ENCODE measurements at regions not wholly inside any gene's neighbourhood (a gene's known extent, or its start where the extent isn't known, plus 50 kb on each side); places are given as distances from the start of the nearest gene placed in this dataset.

DNA sequence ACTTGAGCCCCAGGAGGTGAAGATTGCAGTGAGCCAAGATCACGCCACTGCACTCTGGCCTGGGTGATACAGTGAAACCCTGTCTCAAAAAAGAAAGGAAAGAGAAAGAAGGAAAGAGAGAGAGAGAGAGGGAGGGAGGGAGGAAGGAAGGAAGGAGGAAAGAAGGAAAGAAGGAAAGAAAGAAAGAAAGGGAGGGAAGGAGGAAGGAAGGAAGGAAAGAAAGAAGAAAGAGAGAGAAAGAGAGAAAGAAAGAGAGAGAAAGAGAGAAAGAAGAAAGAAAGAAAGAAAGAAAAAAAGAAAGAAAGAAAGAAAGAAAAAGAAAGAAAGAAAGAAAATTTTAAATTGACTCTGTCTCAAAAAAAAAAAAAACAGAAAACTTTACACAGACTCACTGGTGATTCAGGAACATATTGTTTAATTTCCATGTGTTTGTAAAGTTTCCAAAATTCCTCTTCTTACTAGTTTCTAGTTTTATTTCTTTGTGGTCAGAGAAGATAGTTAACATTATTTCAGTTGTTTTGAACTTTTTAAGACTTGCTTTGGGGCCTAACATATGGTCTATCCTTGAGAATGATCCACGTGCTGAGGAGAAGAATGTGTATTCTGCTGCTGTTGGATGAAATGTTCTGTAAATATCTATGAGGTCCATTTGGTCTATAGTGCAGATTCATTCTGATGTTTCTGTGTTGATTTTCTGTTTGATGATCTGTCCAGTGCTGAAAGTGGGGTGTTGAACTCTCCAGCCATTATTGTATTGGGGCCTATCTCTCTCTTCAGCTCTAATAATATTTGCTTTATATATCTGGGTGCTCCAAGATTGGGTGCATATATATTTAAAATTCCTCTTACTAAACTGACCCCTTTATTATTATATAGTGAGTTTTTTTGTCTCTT is 204.4 kb upstream of the SERP2 start:
- no peak for TF ChIP-seq CTCF (conservative IDR thresholded peaks at IDR 0.05)
- H3K27ac ChIP-seq = no peak overlapping the region

GRCh38 chr13:44170731-44171130 is 202.9 kb upstream of the SERP2 start:
- H3K27ac ChIP-seq = no peak overlapping the region
- no peak for TF ChIP-seq CTCF (conservative IDR thresholded peaks at IDR 0.05)

DNA sequence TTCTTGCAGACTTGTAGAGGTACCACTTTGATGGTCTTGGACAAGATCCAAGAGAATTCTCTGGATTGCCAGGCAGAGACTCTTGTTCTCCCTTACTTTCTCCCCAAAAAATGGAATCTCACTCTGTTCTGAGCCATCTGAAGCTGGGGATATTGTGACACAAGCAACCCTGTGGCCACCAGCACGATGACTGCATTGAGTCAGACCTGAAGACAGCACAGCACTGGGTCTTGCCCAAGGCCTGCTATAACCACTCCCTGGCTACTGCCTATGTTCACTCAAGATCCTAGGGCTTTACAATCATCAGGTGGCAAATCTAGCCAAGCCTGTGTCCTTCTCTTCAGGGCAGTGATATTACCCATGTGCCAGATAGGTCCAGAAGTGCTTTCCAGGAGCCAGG is 202.5 kb upstream of the SERP2 start:
- no peak for TF ChIP-seq CTCF (conservative IDR thresholded peaks at IDR 0.05)
- H3K27ac ChIP-seq = no peak overlapping the region

DNA sequence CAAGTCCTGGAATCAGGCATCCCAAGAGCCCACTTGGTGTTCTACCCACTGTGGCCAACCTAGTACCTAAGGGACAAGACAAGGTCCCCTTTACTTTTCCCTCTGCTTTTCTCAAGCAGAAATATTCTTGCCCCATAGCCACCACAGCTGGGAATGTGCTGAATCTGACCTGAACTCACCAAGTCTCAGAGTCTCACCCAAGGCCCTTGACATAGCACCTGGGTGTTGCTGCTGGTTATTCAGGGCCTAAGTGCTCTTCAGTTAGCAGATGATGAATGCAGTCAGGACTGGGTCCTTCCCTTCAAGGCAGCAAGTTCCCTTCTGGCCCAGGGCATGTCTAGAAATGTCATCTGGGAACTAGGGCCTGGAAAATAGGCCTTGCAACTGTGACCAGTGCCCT is 201.8 kb upstream of the SERP2 start:
- no peak overlapping the region for H3K27ac ChIP-seq
- TF ChIP-seq CTCF (conservative IDR thresholded peaks at IDR 0.05) = no peak

GRCh38 chr13:44172281-44172810 is 201.3 kb upstream of the SERP2 start:
- no peak for TF ChIP-seq CTCF (conservative IDR thresholded peaks at IDR 0.05)
- H3K27ac ChIP-seq = no peak overlapping the region

DNA sequence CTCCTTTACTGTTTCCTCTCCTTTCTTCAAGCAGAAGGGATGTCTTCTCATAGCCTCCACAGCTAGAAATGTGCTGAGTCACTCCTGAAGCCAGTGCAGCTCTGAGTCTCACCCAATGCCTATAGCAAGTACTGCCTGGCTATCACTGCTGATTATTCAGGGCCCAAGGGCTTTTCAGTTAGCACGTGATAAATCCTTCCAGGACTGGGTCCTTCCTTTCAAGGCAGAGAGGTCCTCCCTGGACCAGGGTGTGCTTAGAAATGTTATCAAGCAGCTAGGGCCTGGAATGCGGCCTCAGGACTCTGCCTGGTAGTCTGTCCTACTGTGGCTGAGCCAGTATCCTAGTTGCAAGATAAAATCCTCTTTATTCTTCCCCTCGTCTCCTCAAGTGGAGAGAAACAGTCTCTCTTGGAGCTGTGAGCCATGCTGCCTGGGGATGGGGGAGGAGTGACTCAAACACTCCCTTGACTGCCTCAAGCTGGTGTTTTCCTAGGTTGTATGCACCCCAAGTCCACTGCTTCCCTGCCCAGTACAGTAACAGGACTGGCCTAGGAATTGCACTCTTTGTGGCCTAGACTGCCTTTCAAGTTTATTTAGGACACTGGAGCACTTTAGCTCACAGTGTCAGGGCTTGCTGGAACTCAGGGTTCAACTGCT is 198.7 kb upstream of the SERP2 start:
- TF ChIP-seq CTCF (conservative IDR thresholded peaks at IDR 0.05) = no peak
- no peak overlapping the region for H3K27ac ChIP-seq

GRCh38 chr13:44176173-44176572 is 197.5 kb upstream of the SERP2 start:
- no peak for TF ChIP-seq CTCF (conservative IDR thresholded peaks at IDR 0.05)

More at GRCh38 chr13:44176173-44176572, 197.5 kb upstream of the SERP2 start:
- no peak overlapping the region for H3K27ac ChIP-seq

Data from VCaP (cell line).